Left ventricle myocardium inferior (tissue), 1 donor: ENCODE measurements at regions not wholly inside any gene's neighbourhood (a gene's known extent, or its start where the extent isn't known, plus 50 kb on each side); places are given as distances from the start of the nearest gene placed in this dataset.

ENCODE experiments used
- DNase-seq: peaks from one replicate; pipeline ENCODE4 v3.0.0-alpha.2; 2020
- H3K27ac ChIP-seq: fragments of 200-600 bp; replicated peaks from 2 replicates; pipeline ENCODE4 v1.8.0; 2021
- H3K27me3 ChIP-seq: fragments of 200-600 bp; 2 replicates; pipeline ENCODE4 v1.8.0; 2021; ENCODE audit warnings: low read depth
- H3K36me3 ChIP-seq: fragments of 200-600 bp; 2 replicates; pipeline ENCODE4 v1.8.0; 2021
- H3K4me1 ChIP-seq: fragments of 200-600 bp; 2 replicates; pipeline ENCODE4 v1.8.0; 2021
- H3K4me3 ChIP-seq: fragments of 200-600 bp; 2 replicates; pipeline ENCODE4 v1.8.0; 2021; ENCODE audit warnings: mild to moderate bottlenecking, moderate library complexity
- H3K9me3 ChIP-seq: fragments of 200-600 bp; replicated peaks from 2 replicates; pipeline ENCODE4 v1.8.0; 2021
- intact Hi-C: fragments of 100-400 bp; cut with micrococcal nuclease; formaldehyde crosslinking; loops from one replicate; pipeline ENCODE4 v1.11.0; 2022
- TF ChIP-seq, protein P1 (sequence below): fragments of 200-600 bp; IDR thresholded peaks from 2 replicates; pipeline ENCODE4 v1.8.0; 2021; ENCODE audit warnings: antibody characterized with exemption, mild to moderate bottlenecking, borderline replicate concordance
- donor health status: DM: no; HTN: yes; CAD: no; lungs with severe emphysema.

DNA sequence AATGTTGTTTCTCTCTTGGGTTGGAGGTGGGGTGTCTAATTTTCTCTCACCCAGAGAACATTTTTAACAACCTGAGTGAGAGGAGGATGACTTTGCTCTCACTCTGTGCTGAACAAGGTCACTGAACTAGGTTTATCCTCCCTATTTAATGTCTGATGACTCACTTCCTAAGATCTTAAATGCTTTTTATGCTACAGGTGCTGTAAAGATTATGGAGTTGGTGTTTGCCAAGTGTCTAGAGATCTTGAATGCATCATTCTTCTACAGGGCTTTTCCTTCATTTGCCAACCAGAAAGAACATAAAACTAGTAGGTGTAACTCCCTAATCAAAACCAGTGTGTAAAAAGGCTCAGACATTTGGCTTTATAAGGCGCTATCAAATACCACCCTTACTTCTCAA lies 350.5 kb upstream of the ETAA1 start:
- intact Hi-C loops, result no loop called here
- H3K27me3 ChIP-seq, result peaks cover 8% of the 10 kb centered on the region
- H3K4me3 ChIP-seq, result no peak overlapping the region
- no peak overlapping the region for H3K27ac ChIP-seq
- H3K4me1 ChIP-seq, result no peaks in the 10 kb centered on the region
- no peaks in the 10 kb centered on the region for H3K36me3 ChIP-seq
- TF ChIP-seq, protein P1, sequence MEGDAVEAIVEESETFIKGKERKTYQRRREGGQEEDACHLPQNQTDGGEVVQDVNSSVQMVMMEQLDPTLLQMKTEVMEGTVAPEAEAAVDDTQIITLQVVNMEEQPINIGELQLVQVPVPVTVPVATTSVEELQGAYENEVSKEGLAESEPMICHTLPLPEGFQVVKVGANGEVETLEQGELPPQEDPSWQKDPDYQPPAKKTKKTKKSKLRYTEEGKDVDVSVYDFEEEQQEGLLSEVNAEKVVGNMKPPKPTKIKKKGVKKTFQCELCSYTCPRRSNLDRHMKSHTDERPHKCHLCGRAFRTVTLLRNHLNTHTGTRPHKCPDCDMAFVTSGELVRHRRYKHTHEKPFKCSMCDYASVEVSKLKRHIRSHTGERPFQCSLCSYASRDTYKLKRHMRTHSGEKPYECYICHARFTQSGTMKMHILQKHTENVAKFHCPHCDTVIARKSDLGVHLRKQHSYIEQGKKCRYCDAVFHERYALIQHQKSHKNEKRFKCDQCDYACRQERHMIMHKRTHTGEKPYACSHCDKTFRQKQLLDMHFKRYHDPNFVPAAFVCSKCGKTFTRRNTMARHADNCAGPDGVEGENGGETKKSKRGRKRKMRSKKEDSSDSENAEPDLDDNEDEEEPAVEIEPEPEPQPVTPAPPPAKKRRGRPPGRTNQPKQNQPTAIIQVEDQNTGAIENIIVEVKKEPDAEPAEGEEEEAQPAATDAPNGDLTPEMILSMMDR, result no peak
- H3K9me3 ChIP-seq, result no peaks in the 10 kb centered on the region
- no peak for DNase-seq

DNA sequence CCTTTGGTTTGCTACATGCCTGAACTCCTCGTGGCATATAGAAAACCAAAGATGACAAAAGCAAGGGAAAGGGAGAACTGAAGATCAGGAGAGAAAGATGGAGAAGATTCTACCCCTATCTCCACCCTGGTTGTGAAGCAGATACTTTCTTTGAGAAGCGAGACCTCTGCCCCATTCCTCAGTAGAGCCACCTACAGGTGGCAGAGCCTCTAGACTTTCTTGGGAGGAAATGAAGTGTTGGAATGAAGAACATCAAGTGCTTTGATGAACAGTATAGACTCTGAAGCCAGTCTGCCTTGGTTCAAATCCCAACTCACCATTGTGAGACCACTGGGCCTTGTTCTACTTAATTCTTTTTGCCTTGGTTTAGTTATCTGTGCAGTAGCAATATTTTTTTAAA lies 348.8 kb upstream of the ETAA1 start:
- Histone ChIP-seq H3K4me1 (no peaks in the 10 kb centered on the region), H3K36me3 (no peaks in the 10 kb centered on the region), H3K27ac (no peak overlapping the region), H3K9me3 (no peaks in the 10 kb centered on the region), H3K27me3 (peaks cover 8% of the 10 kb centered on the region), H3K4me3 (no peak overlapping the region)
- TF ChIP-seq, protein P1, result no peak
- intact Hi-C loops, result no loop called here
- no peak for DNase-seq

DNA sequence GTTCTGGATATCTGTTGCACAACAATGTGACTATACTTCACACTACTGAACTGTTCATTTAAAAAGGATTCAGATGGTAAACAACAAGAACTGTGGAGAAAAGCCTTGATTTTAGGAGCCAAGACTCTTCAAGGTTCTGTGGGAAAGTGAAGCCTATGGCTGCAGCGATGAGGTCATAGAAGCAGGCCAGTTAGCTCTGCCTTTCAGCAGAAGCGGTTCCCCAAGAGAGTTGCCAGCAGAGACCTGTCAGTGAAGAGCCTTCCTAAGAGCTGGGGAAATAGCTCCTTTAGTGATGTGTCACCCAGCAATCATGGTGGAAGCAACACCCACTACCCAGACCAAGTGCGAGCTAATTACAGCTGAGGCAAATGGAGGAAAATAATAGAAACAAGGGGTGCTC lies 346.5 kb upstream of the ETAA1 start:
- Histone ChIP-seq H3K27ac (no peak overlapping the region), H3K4me3 (no peak overlapping the region), H3K9me3 (no peaks in the 10 kb centered on the region), H3K27me3 (peaks cover 3% of the 10 kb centered on the region), H3K4me1 (no peaks in the 10 kb centered on the region), H3K36me3 (no peaks in the 10 kb centered on the region)
- TF ChIP-seq, protein P1, result no peak
- no peak for DNase-seq
- intact Hi-C loops, result no loop called here

DNA sequence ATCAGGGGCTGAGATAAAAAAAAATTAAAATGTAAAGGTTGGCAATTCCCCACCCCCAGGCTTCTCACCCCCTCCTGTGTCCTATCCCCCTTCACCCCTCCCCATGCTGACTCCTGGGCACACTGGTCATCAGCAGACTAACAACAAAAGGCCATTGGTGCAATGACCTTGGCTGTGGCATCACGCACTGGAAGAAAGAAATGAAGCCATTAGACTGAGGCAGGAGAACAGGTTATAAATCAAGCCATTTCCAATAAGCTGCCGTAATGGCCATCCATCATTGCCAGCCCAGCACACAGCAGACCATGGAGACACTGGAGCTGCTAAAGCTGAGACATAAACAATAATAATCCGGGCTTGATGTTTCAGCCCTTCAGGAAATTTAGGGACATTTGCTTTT lies 342.4 kb upstream of the ETAA1 start:
- intact Hi-C loops, result no loop called here
- peaks cover 3% of the 10 kb centered on the region for H3K27me3 ChIP-seq

DNA sequence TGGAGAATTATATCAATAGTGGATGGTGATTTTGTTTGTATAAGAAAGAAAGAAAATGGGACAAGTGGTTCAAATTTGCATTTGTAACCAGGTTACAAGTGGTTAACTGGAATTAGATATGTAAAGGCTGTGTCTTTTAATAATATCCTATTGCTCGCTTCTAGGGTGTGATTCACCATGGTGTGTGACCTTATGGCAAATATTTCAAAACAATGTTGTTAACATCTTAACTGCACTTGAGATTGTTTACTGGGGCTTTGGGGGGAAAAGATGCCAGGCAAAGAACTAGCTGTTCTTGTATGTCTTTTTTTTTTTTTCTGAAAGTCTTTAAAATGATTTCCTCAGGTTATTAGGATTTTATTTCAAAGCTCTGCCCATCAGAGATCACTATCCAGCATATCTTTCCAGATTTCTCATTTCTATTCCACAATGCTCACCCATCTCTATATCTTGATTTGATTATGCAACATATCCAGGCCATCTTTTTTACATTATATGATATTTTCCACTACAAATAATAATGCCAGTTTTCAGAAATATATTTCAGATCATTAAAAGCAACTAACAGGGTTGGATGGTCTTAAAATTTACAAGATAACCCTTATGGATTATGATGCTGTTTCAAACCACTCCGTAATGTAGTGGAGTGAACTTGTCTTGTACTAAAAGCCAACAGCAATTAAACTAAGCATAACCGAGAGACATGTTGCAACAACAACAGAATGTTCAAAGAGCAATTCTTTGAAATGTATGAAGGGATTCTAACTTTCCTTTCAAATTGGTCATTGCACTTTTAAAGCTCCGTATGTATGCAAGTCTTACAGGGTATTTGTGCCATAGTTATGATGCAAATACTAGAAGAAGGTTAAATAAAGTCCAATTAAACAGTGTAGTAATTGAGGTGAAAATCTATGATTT lies 341.5 kb upstream of the ETAA1 start:
- Histone ChIP-seq H3K9me3 (no peaks in the 10 kb centered on the region), H3K27ac (no peak overlapping the region), H3K27me3 (peaks cover 3% of the 10 kb centered on the region), H3K36me3 (no peaks in the 10 kb centered on the region), H3K4me3 (no peak overlapping the region), H3K4me1 (no peaks in the 10 kb centered on the region)
- no peak for DNase-seq
- TF ChIP-seq, protein P1, result no peak
- intact Hi-C loops, result no loop called here

More for the DNA sequence above, 342.4 kb upstream of the ETAA1 start:
- Histone ChIP-seq H3K36me3 (no peaks in the 10 kb centered on the region), H3K9me3 (no peaks in the 10 kb centered on the region), H3K4me1 (no peaks in the 10 kb centered on the region), H3K4me3 (no peak overlapping the region), H3K27ac (no peak overlapping the region)
- DNase-seq, result no peak
- TF ChIP-seq, protein P1, result no peak
